T-helper 1 cell treated with Interleukin-12 subunit alpha and Interleukin-12 subunit beta and Interleukin-4 antibody, amounts not matched to agents 30 μg/mL and 1 μg/mL, for 36 hours (primary cell): ENCODE measurements at regions not wholly inside any gene's neighbourhood (a gene's known extent, or its start where the extent isn't known, plus 50 kb on each side); places are given as distances from the start of the nearest gene placed in this dataset.
"Not testable (repeated sequence)": the region's sequence is repeated elsewhere in the genome, so short reads cannot be mapped to it uniquely, and the experiment has no call there.

Experiments
- H3K27ac Mint-ChIP-seq: one replicate; pipeline ENCODE4 v1.8.0; 2021; ENCODE audit warnings: mild to moderate bottlenecking, mixed read lengths
- H3K27me3 Mint-ChIP-seq: one replicate; pipeline ENCODE4 v1.8.0; 2021; ENCODE audit warnings: low read depth, mixed read lengths
- H3K36me3 Mint-ChIP-seq: one replicate; pipeline ENCODE4 v1.8.0; 2021; ENCODE audit warnings: low read depth, mixed read lengths
- H3K4me1 Mint-ChIP-seq: one replicate; pipeline ENCODE4 v1.8.0; 2021; ENCODE audit warnings: low read depth, mixed read lengths
- H3K4me3 Mint-ChIP-seq: one replicate; pipeline ENCODE4 v1.8.0; 2021; ENCODE audit warnings: mild to moderate bottlenecking, moderate library complexity, mixed read lengths
- H3K9me3 Mint-ChIP-seq: one replicate; pipeline ENCODE4 v1.8.0; 2021; ENCODE audit warnings: mixed read lengths

DNA sequence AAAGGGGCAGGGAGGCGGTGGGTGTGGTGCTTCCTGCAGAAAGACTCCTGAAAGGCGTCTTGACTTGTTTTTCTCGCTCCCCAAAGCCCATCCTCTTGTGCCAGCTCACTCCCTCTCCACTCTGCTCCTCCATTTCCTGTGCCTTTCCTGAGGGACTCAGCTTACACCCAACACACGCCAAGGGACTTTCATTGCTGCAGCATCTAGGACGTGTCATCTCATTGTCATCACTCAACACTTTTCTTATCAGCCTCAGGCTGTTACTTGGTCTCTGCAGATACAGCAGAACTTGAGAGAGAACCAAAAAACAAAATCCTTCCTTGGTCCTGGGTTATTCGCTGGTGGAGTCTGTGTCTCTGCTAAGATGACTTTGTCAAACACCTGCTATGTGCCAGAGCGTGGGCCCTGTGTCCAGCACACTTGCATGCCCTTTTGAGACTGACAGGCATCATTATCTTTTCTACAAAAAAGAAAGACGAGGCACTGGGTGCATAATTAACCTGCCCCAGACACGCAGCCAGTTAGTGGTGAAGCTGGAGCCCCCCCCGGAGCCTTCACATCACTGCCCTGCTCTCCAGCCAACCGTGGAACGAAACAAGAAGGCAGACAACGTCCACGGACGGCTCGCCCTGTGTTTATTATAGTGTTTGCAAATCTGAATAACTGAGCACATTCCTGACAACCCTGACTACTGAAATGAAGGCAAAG is 261.7 kb upstream of the HDAC4 start:
- no peaks in the 10 kb centered on the region for H3K9me3 Mint-ChIP-seq
- H3K4me3 Mint-ChIP-seq, result no peak overlapping the region
- H3K27ac Mint-ChIP-seq, result no peak overlapping the region
- no peaks in the 10 kb centered on the region for H3K36me3 Mint-ChIP-seq
- no peaks in the 10 kb centered on the region for H3K4me1 Mint-ChIP-seq
- H3K27me3 Mint-ChIP-seq, result peaks cover 21% of the 10 kb centered on the region

DNA sequence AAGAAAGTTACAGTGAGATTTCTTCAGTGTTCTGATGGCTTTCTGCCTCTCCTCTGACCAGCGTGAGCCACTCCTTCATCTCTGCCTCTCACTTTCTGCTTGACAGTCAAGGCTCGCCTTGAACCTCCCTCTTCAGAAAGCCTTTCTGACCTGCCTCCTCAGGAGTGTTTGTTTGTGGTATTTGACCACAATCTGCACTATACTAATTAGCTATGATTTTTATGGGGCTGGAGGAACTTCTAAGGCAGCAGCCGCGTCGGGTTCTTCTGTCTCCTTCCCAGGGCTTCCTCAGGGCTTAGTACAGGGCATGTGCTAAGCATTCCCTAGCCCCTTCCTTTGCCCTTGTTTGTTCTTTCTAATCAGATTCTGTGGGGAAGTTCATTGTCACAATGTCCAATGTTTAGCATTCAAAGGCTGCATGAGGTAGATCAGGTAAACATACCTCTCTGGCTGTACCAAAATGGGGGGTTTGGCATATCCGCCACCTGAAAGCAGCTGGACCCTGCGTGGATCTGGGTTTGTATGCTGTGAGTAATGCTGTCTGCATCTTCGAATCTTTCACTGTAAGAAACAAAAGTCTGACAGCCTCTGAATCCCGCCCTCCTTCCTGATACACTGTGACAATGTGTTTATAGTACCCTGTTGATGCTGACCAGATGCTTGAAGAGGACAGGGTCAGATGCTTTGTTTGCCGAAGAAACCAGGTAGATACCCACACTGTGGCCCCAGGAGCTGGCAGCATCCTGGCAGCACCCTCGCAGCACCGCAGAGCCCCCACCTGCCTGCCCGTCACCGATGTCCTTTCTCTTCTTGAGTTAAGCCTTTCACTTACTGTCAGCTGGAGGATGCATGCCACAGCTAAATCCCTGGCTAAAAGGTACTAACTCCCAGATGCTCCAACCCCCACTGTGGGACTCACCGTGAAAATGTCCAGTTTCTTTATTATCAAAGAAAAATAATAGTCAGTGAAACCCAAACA is 260.8 kb upstream of the HDAC4 start:
- Mint-ChIP-seq H3K9me3 (no peaks in the 10 kb centered on the region), H3K27me3 (peaks cover 26% of the 10 kb centered on the region), H3K4me1 (no peaks in the 10 kb centered on the region), H3K4me3 (no peak overlapping the region), H3K36me3 (no peaks in the 10 kb centered on the region), H3K27ac (no peak overlapping the region)

DNA sequence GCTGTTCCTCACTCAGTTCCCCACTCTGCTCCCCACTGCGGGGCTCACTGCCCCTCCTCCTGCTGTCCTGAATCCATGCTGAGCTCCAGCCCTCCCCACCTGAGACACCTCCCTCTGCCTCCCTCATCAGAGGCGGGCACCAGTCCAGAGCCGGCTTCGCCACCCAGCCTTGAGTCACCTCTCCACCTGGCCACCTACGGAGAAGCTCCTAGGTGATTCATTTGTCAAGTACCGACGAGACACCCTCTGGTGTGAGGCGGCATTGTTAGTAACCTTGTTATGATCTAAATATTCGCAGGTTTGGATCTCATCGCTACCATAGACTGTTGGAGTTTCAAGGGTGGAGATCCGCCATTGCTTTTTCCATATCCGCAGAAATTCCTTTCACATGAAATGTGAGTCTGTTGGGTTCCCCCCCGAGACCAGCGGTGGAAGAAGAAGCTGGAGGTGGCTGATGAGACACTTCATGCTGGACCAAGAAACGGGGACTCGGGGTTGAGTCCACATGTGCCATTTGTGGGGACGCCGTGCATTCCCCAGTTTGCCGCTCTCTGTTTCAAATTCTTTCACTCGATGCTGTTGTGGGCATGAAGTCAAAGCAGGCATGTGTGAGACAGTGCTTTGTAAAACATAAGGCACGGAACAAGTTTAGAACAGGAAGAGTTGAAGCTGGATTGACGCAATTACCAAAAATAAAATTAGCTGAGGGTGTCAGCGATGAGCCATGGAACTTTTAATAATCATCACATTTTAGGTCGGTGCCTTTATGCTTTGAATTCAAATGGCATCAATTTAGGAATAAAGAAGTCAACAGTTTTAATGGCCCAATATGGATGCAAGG is 259.8 kb upstream of the HDAC4 start:
- Mint-ChIP-seq H3K4me1 (no peaks in the 10 kb centered on the region), H3K4me3 (no peak overlapping the region), H3K27ac (no peak overlapping the region), H3K36me3 (no peaks in the 10 kb centered on the region), H3K27me3 (peaks cover 30% of the 10 kb centered on the region), H3K9me3 (no peaks in the 10 kb centered on the region)

DNA sequence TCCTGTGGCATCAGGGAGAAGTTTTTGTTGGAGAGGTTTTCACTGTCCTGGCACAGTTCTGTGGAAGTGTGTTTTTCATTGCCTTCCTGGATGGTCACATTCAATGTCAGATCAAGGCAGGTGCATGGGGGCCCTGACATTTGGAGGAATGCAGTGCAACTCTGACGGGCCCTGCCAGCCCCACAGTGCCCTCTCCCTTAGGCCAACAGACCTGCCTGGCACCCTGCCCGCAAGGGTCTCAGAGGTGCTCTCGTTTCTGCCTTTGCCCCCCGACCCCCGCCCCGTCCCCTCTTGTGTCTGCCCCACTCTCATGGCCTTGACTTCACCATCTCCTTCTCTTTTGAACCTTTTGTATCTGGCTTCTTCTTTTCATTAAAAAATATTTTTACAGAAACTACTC is 257.2 kb upstream of the HDAC4 start:
- peaks cover 36% of the 10 kb centered on the region for H3K27me3 Mint-ChIP-seq
- H3K27ac Mint-ChIP-seq, result no peak overlapping the region

DNA sequence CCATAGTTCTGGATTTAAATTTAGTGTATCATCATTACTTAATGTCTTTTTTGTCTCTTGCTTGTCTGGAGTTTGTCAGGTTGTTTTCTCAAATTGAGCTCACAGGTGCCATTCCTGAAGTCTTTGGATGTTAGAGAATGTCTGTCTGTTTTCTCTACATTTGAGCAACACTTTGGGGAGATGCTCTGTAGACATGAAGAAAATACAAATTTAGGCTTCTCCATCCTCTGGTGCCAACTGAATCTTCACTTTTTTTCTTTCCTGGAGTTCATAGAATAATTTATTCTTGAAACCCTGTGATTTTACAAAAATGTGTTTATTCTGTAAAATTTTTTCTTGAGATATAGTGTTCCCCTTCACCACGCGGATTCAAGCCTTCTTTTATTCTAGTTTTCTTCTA is 256.4 kb upstream of the HDAC4 start:
- Mint-ChIP-seq H3K4me3 (no peak overlapping the region), H3K9me3 (no peaks in the 10 kb centered on the region), H3K27ac (no peak overlapping the region), H3K27me3 (peaks cover 32% of the 10 kb centered on the region), H3K36me3 (no peaks in the 10 kb centered on the region), H3K4me1 (no peaks in the 10 kb centered on the region)

More for the DNA sequence above, 257.2 kb upstream of the HDAC4 start:
- no peaks in the 10 kb centered on the region for H3K36me3 Mint-ChIP-seq
- H3K9me3 Mint-ChIP-seq, result no peaks in the 10 kb centered on the region
- H3K4me3 Mint-ChIP-seq, result no peak overlapping the region
- no peaks in the 10 kb centered on the region for H3K4me1 Mint-ChIP-seq

DNA sequence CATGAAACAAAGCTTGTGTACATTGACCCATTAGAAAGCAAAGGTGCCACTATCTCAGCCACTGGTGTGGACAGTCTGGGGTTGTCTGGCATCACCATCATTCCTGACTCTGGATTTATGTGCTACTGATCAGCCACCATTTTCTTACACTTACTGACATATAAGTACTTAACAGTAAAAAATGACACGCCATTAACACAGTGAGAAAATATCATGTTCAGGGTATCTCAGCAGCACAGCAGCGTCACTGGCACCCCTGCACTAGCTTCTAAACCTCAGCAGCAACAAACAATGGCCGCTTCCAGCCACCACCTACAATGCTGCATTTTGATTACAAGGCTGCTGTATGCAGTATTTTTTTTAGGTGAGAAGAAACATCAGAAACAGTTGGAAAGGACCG is 253.4 kb upstream of the HDAC4 start:
- no peak overlapping the region for H3K4me3 Mint-ChIP-seq
- no peaks in the 10 kb centered on the region for H3K36me3 Mint-ChIP-seq
- H3K4me1 Mint-ChIP-seq, result no peaks in the 10 kb centered on the region
- no peak overlapping the region for H3K27ac Mint-ChIP-seq
- peaks cover 36% of the 10 kb centered on the region for H3K27me3 Mint-ChIP-seq
- peaks cover 2% of the 10 kb centered on the region for H3K9me3 Mint-ChIP-seq

DNA sequence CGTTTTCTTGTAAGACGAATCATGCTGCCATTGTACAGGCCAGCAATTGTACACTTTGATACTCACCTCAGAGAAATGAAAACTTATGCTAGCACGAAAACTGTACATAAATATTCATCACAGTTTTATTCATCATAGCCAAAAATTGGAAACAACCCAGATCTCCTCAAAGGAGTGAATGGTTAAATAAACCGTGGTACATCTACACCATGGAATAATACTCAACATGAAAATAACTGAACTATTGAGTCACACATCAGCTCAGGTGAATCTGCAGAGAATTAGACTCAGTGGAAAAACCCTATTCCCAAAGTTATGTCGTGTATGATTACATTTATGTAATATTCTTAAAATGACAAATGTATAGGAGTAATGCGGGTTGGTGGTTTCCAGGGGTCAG is 251.0 kb upstream of the HDAC4 start:
- Mint-ChIP-seq H3K27ac (no peak overlapping the region), H3K36me3 (no peaks in the 10 kb centered on the region), H3K4me1 (no peaks in the 10 kb centered on the region), H3K27me3 (peaks cover 27% of the 10 kb centered on the region), H3K9me3 (peaks cover 6% of the 10 kb centered on the region), H3K4me3 (no peak overlapping the region)

DNA sequence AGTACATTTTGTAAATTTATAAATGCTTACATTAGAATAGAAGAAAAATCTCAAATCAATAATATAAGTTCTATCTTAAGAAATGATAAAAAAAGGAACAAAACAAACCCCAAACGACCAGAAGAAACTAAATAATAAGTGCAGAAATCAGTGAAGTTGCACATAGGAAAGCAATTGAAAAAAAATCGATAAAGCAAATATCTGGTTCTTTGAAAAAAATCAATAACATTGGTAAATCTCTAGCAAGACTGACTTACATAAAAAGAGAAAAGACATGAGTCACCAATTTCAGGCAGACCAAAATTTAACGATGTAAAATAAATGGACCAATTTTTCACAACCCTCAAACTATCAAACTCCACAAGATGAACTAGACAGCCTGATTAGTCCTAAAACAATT is 249.9 kb upstream of the HDAC4 start:
- H3K4me3 Mint-ChIP-seq, result no peak overlapping the region
- H3K27ac Mint-ChIP-seq, result no peak overlapping the region
- no peaks in the 10 kb centered on the region for H3K4me1 Mint-ChIP-seq
- no peaks in the 10 kb centered on the region for H3K36me3 Mint-ChIP-seq
- H3K9me3 Mint-ChIP-seq, result peaks cover 6% of the 10 kb centered on the region
- peaks cover 23% of the 10 kb centered on the region for H3K27me3 Mint-ChIP-seq

DNA sequence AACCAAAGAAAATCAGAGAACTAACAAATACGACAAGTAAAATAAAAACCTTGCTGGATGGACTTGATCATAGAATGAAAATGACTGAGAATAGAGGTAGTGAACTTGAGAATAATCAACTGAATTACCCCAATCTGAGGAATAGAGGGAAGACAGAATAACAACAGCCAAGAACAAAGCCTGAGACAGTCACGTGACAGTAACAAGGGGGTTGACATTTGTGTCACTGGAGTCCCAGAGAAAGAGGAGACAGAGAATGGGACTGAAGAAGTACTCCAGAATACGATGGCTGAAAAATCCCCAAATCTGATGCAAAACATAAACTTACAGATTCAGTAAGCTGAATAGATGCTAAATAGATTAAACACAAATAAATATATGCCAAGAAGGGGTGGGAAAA is 248.5 kb upstream of the HDAC4 start:
- Mint-ChIP-seq H3K36me3 (no peaks in the 10 kb centered on the region), H3K27me3 (peaks cover 17% of the 10 kb centered on the region), H3K9me3 (peaks cover 6% of the 10 kb centered on the region), H3K4me3 (no peak overlapping the region), H3K27ac (no peak overlapping the region), H3K4me1 (no peaks in the 10 kb centered on the region)

DNA sequence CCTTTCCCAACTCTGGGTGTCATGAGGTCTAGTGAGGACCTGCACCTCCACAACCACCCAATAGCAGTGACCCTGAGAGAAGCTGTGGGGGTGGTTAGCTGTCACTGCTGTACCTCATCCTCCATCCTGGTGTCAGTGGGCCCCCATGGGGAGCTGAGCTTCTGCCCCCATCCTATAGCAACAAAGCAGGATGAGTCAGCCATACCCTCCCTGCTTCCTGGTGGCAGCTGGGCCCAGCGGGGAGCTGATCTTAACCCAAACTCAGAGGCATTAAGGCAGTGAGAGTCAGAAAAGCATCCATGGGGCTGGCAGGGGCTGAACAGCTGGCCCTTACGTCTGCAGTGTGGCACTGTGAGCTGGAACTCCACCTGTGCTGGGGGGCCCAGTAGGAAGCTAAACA is 247.8 kb upstream of the HDAC4 start:
- Mint-ChIP-seq H3K36me3 (no peaks in the 10 kb centered on the region), H3K4me1 (no peaks in the 10 kb centered on the region), H3K9me3 (peaks cover 6% of the 10 kb centered on the region), H3K27ac (no peak overlapping the region), H3K4me3 (no peak overlapping the region), H3K27me3 (peaks cover 17% of the 10 kb centered on the region)

DNA sequence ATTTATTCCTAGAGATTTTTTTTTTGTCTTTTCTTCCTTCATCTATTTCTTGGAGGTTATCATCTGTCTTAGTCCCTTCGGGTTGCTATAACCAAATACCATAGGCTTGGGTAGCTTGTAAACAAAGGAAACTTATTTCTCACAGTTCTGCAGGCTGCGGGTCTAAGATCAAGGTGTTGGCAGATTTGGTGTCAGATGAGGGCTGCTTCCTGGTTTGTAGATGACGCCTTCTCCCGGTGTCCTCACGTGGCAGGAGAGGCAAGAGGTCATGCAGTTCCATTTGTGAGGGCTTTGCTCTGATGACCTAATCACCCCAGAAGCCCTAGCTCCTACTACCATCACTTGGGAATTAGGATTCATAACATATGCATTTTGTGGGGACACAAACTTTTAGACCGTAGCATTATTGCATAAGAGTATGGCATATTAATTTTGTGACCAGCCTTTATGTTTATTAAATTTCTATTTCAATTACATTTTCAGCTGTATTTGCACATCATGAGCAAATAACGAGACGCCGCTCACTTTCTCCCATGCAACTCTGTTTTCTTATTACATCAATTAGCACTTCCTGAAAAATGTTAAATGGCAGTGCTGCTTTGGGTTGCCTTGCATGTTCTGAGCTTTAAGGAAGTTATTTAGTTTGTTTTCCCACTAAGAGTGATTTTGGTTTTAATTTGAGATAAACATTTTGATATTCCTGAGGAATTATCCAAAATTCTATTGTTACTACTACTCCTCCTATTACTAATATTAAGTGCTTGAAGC is 246.4 kb upstream of the HDAC4 start:
- H3K27ac Mint-ChIP-seq, result no peak overlapping the region
- H3K9me3 Mint-ChIP-seq, result peaks cover 6% of the 10 kb centered on the region
- peaks cover 17% of the 10 kb centered on the region for H3K27me3 Mint-ChIP-seq
- H3K4me1 Mint-ChIP-seq, result no peaks in the 10 kb centered on the region
- no peak overlapping the region for H3K4me3 Mint-ChIP-seq
- H3K36me3 Mint-ChIP-seq, result no peaks in the 10 kb centered on the region

DNA sequence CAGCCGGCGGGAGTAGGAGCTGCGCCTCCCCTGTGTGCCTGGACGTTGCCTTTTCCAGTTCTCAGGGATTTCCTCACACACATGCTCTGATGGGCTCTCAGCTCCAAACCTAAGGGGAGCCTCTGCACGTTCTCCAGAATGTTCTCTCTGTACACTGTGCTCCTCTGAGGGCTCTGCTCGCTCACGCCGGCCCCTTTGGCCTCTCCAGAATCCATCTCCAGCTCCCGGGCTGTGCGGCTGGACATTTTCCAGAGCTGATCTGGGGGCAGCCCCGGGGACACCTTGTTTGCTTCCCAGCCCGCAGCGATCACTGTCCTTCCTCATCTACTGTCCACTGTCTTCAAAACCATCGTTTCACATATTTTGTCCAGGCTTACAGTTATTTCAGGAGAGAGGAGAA is 245.4 kb upstream of the HDAC4 start:
- Mint-ChIP-seq H3K4me1 (no peaks in the 10 kb centered on the region), H3K4me3 (no peak overlapping the region), H3K36me3 (no peaks in the 10 kb centered on the region), H3K27me3 (peaks cover 17% of the 10 kb centered on the region), H3K9me3 (peaks cover 6% of the 10 kb centered on the region), H3K27ac (no peak overlapping the region)

DNA sequence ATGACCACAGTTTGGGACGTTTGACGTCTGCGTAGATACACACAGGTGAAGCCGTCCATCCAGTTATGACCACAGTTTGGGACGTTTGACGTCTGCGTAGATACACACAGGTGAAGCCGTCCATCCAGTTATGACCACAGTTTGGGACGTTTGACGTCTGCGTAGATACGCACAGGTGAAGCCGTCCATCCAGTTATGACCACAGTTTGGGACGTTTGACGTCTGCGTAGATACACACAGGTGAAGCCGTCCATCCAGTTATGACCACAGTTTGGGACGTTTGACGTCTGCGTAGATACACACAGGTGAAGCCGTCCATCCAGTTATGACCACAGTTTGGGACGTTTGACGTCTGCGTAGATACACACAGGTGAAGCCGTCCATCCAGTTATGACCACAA is 243.8 kb upstream of the HDAC4 start:
- not testable (repeated sequence) for H3K27me3 Mint-ChIP-seq, H3K36me3 Mint-ChIP-seq, H3K9me3 Mint-ChIP-seq, H3K27ac Mint-ChIP-seq, H3K4me1 Mint-ChIP-seq, H3K4me3 Mint-ChIP-seq

DNA sequence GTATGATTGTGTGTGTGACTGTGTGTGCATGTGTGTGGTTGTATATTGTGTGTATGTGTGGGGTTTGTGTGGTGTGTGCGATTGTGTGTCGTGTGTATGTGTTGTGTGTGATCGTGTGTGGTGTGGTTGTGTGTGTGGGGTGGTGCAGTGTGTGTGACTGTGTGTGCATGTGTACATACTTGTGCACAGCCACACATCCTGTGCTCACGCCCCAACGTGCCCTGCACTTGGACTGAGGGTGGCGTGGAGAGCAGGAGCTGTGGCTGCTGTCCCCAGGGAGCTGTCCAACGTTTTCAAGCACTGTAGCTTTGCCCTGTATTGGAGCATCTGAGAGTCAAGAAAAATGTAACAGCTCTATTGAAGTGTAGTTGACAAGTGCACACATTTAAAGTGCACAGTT is 243.2 kb upstream of the HDAC4 start:
- Mint-ChIP-seq H3K36me3 (no peaks in the 10 kb centered on the region), H3K4me3 (no peak overlapping the region), H3K27me3 (peaks cover under 1% of the 10 kb centered on the region), H3K4me1 (no peaks in the 10 kb centered on the region), H3K9me3 (peaks cover 1% of the 10 kb centered on the region), H3K27ac (no peak overlapping the region)
